ENCODE measurements at regions not wholly inside any gene's neighbourhood (a gene's known extent, or its start where the extent isn't known, plus 50 kb on each side); places are given as distances from the start of the nearest gene placed in this dataset.

DNA sequence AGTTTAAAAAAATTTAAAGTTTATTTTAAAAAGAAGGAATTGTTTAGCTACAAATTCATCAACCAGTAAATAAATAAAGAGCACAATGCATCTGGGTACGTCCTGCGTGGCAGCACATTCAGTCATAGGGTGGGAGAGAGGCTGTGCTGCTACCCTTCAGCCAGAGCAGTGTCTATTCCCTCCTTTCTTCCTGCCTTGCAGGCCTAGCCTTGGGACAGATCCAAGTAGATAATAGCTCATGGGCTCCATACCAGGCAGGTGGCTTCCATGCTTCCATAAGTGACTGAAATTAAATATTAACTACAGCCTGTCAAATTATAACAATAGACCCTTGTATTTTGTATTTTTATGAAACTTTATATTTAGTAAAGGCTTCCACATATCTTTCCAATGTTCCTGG is 408.3 kb upstream of the RGMB start:
- TF ChIP-seq, protein P1, sequence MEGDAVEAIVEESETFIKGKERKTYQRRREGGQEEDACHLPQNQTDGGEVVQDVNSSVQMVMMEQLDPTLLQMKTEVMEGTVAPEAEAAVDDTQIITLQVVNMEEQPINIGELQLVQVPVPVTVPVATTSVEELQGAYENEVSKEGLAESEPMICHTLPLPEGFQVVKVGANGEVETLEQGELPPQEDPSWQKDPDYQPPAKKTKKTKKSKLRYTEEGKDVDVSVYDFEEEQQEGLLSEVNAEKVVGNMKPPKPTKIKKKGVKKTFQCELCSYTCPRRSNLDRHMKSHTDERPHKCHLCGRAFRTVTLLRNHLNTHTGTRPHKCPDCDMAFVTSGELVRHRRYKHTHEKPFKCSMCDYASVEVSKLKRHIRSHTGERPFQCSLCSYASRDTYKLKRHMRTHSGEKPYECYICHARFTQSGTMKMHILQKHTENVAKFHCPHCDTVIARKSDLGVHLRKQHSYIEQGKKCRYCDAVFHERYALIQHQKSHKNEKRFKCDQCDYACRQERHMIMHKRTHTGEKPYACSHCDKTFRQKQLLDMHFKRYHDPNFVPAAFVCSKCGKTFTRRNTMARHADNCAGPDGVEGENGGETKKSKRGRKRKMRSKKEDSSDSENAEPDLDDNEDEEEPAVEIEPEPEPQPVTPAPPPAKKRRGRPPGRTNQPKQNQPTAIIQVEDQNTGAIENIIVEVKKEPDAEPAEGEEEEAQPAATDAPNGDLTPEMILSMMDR (IDR thresholded peaks at IDR 0.05), result no peak
- H3K27ac ChIP-seq (ENCODE audit: low read depth in 1 of 2, low read length in 2 of 2), result no peak overlapping the region
- POLR2A ChIA-PET, result no interaction called here
- Mint-ChIP-seq H3K36me3 (ENCODE audit: low read depth) (no peaks in the 10 kb centered on the region), H3K27ac (no peak overlapping the region), H3K4me3 (no peak overlapping the region), H3K9me3 (no peaks in the 10 kb centered on the region), H3K27me3 (no peaks in the 10 kb centered on the region), H3K4me1 (ENCODE audit: low read depth) (no peaks in the 10 kb centered on the region)
- H3K27me3 ChIP-seq (ENCODE audit: control insufficient read depth in 1 of 2, insufficient read depth in 2 of 2, low read length in 2 of 2), result no peaks in the 10 kb centered on the region
- no peaks in the 10 kb centered on the region for H3K36me3 ChIP-seq (ENCODE audit: insufficient read depth, low read length)
- H3K4me1 ChIP-seq (ENCODE audit: insufficient read depth, low read length), result no peaks in the 10 kb centered on the region
- intact Hi-C loops (cut with DNase I, micrococcal nuclease), result no loop called here
- peaks cover 0 to 7% of the 10 kb centered on the region in 2 experiments for H3K9me3 ChIP-seq (ENCODE audit: control insufficient read depth in 1 of 2, insufficient read depth in 1 of 2, low read length in 2 of 2)
- CTCF ChIA-PET, result interaction anchor here (0.9 to 1.3 kb wide), 2 partner anchors 8 to 9 kb away, joined by 3 read pairs; no protein-coding TSS in a partner anchor
- no peak overlapping the region for H3K4me3 ChIP-seq (ENCODE audit: low read length)
- ATAC-seq (ENCODE audit: poor library complexity) (no peak), DNase-seq (no peak)

GRCh38 chr5:98368141-98368540 is 405.3 kb upstream of the RGMB start:
- ATAC-seq (ENCODE audit: poor library complexity) (no peak), DNase-seq (no peak)
- H3K4me1 ChIP-seq (ENCODE audit: insufficient read depth, low read length), result no peaks in the 10 kb centered on the region
- no peak overlapping the region for H3K27ac ChIP-seq (ENCODE audit: low read depth in 1 of 2, low read length in 2 of 2)
- ChIA-PET POLR2A (no interaction called here), CTCF (no interaction called here)
- no peaks in the 10 kb centered on the region for H3K4me1 Mint-ChIP-seq (ENCODE audit: low read depth)
- no peaks in the 10 kb centered on the region for H3K9me3 ChIP-seq (ENCODE audit: control insufficient read depth in 1 of 2, insufficient read depth in 1 of 2, low read length in 2 of 2)
- H3K4me3 Mint-ChIP-seq, result no peak overlapping the region
- no peaks in the 10 kb centered on the region for H3K27me3 ChIP-seq (ENCODE audit: control insufficient read depth in 1 of 2, insufficient read depth in 2 of 2, low read length in 2 of 2)
- no peak overlapping the region for H3K4me3 ChIP-seq (ENCODE audit: low read length)
- no peaks in the 10 kb centered on the region for H3K36me3 ChIP-seq (ENCODE audit: insufficient read depth, low read length)
- intact Hi-C loops (cut with DNase I, micrococcal nuclease), result no loop called here
- H3K27me3 Mint-ChIP-seq, result no peaks in the 10 kb centered on the region
- H3K27ac Mint-ChIP-seq, result no peak overlapping the region
- TF ChIP-seq, protein P1 (IDR thresholded peaks at IDR 0.05), result no peak
- no peaks in the 10 kb centered on the region for H3K36me3 Mint-ChIP-seq (ENCODE audit: low read depth)
- H3K9me3 Mint-ChIP-seq, result no peaks in the 10 kb centered on the region

DNA sequence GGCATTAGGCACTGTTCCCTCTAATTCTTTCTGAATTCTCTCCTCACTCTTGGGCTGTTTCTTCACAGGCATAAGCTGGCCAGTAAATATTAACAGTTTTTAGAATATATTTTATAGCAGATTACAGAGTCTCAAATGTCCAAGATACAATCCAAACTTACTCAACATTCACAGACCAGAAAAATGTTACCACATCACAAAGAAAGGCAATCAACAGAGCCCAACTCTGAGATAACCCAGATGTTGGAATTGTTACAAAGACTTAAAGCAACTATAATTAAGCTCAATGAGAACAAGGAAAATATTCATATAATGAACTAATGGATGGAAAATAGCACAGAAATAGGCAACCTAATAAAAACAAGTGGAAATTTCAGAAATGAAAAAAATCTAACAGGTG is 401.1 kb upstream of the RGMB start:
- H3K4me3 Mint-ChIP-seq, result no peak overlapping the region
- intact Hi-C loops (cut with DNase I, micrococcal nuclease), result no loop called here
- H3K36me3 Mint-ChIP-seq (ENCODE audit: low read depth), result no peaks in the 10 kb centered on the region
- no peak overlapping the region for H3K4me3 ChIP-seq (ENCODE audit: low read length)
- H3K4me1 Mint-ChIP-seq (ENCODE audit: low read depth), result no peaks in the 10 kb centered on the region
- ChIA-PET POLR2A (no interaction called here), CTCF (no interaction called here)
- DNase-seq (no peak), ATAC-seq (ENCODE audit: poor library complexity) (no peak)
- H3K4me1 ChIP-seq (ENCODE audit: insufficient read depth, low read length), result no peaks in the 10 kb centered on the region
- TF ChIP-seq, protein P1 (IDR thresholded peaks at IDR 0.05), result no peak
- H3K27me3 Mint-ChIP-seq, result no peaks in the 10 kb centered on the region
- no peak overlapping the region for H3K27ac ChIP-seq (ENCODE audit: low read depth in 1 of 2, low read length in 2 of 2)
- no peaks in the 10 kb centered on the region for H3K27me3 ChIP-seq (ENCODE audit: control insufficient read depth in 1 of 2, insufficient read depth in 2 of 2, low read length in 2 of 2)
- no peak overlapping the region for H3K27ac Mint-ChIP-seq
- H3K9me3 Mint-ChIP-seq, result no peaks in the 10 kb centered on the region
- H3K36me3 ChIP-seq (ENCODE audit: insufficient read depth, low read length), result no peaks in the 10 kb centered on the region
- no peaks in the 10 kb centered on the region for H3K9me3 ChIP-seq (ENCODE audit: control insufficient read depth in 1 of 2, insufficient read depth in 1 of 2, low read length in 2 of 2)
